ENCODE measurements at regions not wholly inside any gene's neighbourhood (a gene's known extent, or its start where the extent isn't known, plus 50 kb on each side); places are given as distances from the start of the nearest gene placed in this dataset.

- TF ChIP-seq, protein P1, sequence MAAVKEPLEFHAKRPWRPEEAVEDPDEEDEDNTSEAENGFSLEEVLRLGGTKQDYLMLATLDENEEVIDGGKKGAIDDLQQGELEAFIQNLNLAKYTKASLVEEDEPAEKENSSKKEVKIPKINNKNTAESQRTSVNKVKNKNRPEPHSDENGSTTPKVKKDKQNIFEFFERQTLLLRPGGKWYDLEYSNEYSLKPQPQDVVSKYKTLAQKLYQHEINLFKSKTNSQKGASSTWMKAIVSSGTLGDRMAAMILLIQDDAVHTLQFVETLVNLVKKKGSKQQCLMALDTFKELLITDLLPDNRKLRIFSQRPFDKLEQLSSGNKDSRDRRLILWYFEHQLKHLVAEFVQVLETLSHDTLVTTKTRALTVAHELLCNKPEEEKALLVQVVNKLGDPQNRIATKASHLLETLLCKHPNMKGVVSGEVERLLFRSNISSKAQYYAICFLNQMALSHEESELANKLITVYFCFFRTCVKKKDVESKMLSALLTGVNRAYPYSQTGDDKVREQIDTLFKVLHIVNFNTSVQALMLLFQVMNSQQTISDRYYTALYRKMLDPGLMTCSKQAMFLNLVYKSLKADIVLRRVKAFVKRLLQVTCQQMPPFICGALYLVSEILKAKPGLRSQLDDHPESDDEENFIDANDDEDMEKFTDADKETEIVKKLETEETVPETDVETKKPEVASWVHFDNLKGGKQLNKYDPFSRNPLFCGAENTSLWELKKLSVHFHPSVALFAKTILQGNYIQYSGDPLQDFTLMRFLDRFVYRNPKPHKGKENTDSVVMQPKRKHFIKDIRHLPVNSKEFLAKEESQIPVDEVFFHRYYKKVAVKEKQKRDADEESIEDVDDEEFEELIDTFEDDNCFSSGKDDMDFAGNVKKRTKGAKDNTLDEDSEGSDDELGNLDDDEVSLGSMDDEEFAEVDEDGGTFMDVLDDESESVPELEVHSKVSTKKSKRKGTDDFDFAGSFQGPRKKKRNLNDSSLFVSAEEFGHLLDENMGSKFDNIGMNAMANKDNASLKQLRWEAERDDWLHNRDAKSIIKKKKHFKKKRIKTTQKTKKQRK (IDR thresholded peaks at IDR 0.05; ENCODE audit: low read length): no peak
- TF ChIP-seq, protein P2, sequence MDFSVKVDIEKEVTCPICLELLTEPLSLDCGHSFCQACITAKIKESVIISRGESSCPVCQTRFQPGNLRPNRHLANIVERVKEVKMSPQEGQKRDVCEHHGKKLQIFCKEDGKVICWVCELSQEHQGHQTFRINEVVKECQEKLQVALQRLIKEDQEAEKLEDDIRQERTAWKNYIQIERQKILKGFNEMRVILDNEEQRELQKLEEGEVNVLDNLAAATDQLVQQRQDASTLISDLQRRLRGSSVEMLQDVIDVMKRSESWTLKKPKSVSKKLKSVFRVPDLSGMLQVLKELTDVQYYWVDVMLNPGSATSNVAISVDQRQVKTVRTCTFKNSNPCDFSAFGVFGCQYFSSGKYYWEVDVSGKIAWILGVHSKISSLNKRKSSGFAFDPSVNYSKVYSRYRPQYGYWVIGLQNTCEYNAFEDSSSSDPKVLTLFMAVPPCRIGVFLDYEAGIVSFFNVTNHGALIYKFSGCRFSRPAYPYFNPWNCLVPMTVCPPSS (IDR thresholded peaks at IDR 0.05): no peak
- TF ChIP-seq RFX1 (IDR thresholded peaks at IDR 0.05): no peak
- TF ChIP-seq ARHGAP35 (CRISPR knock-in tag; IDR thresholded peaks at IDR 0.05; ENCODE audit: borderline replicate concordance): no peak
- 0 out of 2 replicates have a peak, but pooled peaks have one; percentile 2 for TF ChIP-seq ONECUT2 (CRISPR knock-in tag; IDR thresholded peaks at IDR 0.05)
- peak in 1 of 2 experiments; percentile 32; a peak in 2 of 4 replicates for TF ChIP-seq NR2F1 (CRISPR knock-in tag; IDR thresholded peaks at IDR 0.05)
- TF ChIP-seq, protein P3, sequence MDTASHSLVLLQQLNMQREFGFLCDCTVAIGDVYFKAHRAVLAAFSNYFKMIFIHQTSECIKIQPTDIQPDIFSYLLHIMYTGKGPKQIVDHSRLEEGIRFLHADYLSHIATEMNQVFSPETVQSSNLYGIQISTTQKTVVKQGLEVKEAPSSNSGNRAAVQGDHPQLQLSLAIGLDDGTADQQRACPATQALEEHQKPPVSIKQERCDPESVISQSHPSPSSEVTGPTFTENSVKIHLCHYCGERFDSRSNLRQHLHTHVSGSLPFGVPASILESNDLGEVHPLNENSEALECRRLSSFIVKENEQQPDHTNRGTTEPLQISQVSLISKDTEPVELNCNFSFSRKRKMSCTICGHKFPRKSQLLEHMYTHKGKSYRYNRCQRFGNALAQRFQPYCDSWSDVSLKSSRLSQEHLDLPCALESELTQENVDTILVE (CRISPR knock-in tag; IDR thresholded peaks at IDR 0.05): no peak
- TF ChIP-seq, protein P4, sequence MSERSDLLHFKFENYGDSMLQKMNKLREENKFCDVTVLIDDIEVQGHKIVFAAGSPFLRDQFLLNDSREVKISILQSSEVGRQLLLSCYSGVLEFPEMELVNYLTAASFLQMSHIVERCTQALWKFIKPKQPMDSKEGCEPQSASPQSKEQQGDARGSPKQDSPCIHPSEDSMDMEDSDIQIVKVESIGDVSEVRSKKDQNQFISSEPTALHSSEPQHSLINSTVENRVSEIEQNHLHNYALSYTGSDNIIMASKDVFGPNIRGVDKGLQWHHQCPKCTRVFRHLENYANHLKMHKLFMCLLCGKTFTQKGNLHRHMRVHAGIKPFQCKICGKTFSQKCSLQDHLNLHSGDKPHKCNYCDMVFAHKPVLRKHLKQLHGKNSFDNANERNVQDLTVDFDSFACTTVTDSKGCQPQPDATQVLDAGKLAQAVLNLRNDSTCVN (CRISPR knock-in tag; IDR thresholded peaks at IDR 0.05; ENCODE audit: borderline replicate concordance): no peak
- TF ChIP-seq MEIS2 (CRISPR knock-in tag; IDR thresholded peaks at IDR 0.05): 0 out of 2 replicates have a peak, but pooled peaks have one; percentile 3
- no peak for TF ChIP-seq ZMYM2 (CRISPR knock-in tag; IDR thresholded peaks at IDR 0.05)
- TF ChIP-seq WIZ (CRISPR knock-in tag; IDR thresholded peaks at IDR 0.05): no peak
- 0 out of 2 replicates have a peak, but pooled peaks have one; percentile 27 for TF ChIP-seq CHCHD3 (CRISPR knock-in tag; IDR thresholded peaks at IDR 0.05)
- no peak for TF ChIP-seq ZNF709 (CRISPR knock-in tag; IDR thresholded peaks at IDR 0.05)
- 0 out of 2 replicates have a peak, but pooled peaks have one; percentile 48 for TF ChIP-seq ZNF589 (CRISPR knock-in tag; conservative IDR thresholded peaks at IDR 0.05)
- TF ChIP-seq POLR2G (IDR thresholded peaks at IDR 0.05; ENCODE audit: low read depth, low read length): peak; percentile 55
- TF ChIP-seq ISX (CRISPR knock-in tag; conservative IDR thresholded peaks at IDR 0.05): no peak
- no peak for TF ChIP-seq NFRKB (IDR thresholded peaks at IDR 0.05)
- TF ChIP-seq ZNF570 (CRISPR knock-in tag; IDR thresholded peaks at IDR 0.05; ENCODE audit: borderline replicate concordance): no peak
- no peak for TF ChIP-seq ZNF644 (CRISPR knock-in tag; IDR thresholded peaks at IDR 0.05; ENCODE audit: low read depth)
- no peak for TF ChIP-seq ZNF552 (CRISPR knock-in tag; IDR thresholded peaks at IDR 0.05; ENCODE audit: borderline replicate concordance)
- TF ChIP-seq, protein P5, sequence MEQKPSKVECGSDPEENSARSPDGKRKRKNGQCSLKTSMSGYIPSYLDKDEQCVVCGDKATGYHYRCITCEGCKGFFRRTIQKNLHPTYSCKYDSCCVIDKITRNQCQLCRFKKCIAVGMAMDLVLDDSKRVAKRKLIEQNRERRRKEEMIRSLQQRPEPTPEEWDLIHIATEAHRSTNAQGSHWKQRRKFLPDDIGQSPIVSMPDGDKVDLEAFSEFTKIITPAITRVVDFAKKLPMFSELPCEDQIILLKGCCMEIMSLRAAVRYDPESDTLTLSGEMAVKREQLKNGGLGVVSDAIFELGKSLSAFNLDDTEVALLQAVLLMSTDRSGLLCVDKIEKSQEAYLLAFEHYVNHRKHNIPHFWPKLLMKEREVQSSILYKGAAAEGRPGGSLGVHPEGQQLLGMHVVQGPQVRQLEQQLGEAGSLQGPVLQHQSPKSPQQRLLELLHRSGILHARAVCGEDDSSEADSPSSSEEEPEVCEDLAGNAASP (CRISPR knock-in tag; IDR thresholded peaks at IDR 0.05; ENCODE audit: borderline replicate concordance): no peak
- TF ChIP-seq TOE1 (CRISPR knock-in tag; IDR thresholded peaks at IDR 0.05): no peak
Measured at GRCh38 chr1:234725177-234726132, 115.5 kb upstream of the IRF2BP2 start (continued).
